OCI-LY3 (cell line): ENCODE measurements at regions not wholly inside any gene's neighbourhood (a gene's known extent, or its start where the extent isn't known, plus 50 kb on each side); places are given as distances from the start of the nearest gene placed in this dataset.

Experiments
- CTCF ChIP-seq: fragments of 200-600, 300-600 bp; sonication (generic); IDR thresholded peaks from 2 replicates; pipeline ENCODE4 v1.5.1; 2014; ENCODE audit warnings: antibody characterized with exemption, low read length, low read depth
- EZH2phosphoT487 ChIP-seq: fragments of 200-600 bp; shearing (Covaris generic); IDR thresholded peaks from 2 replicates; pipeline ENCODE4 v1.6.1; 2018; ENCODE audit warnings: antibody characterized with exemption, mixed run types, low read depth

- TF ChIP-seq CTCF = no peak
- no peak for TF ChIP-seq EZH2phosphoT487
Measured at GRCh38 chr3:176206809-176207208, 990.5 kb downstream of the TBL1XR1 start.
